IPS DF 4.7 (cell line): ENCODE measurements at regions not wholly inside any gene's neighbourhood (a gene's known extent, or its start where the extent isn't known, plus 50 kb on each side); places are given as distances from the start of the nearest gene placed in this dataset.
"Not testable (repeated sequence)": the region's sequence is repeated elsewhere in the genome, so short reads cannot be mapped to it uniquely, and the experiment has no call there.

Source experiments
- DNase-seq: peaks from one replicate; pipeline ENCODE4 v3.0.0-alpha.2; 2013; ENCODE audit warnings: low spot score; ENCODE audit errors: extremely low read depth

GRCh38 chr17:26936645-26937044 lies 357.3 kb upstream of the WSB1 start:
- DNase-seq = not testable (repeated sequence)

DNA sequence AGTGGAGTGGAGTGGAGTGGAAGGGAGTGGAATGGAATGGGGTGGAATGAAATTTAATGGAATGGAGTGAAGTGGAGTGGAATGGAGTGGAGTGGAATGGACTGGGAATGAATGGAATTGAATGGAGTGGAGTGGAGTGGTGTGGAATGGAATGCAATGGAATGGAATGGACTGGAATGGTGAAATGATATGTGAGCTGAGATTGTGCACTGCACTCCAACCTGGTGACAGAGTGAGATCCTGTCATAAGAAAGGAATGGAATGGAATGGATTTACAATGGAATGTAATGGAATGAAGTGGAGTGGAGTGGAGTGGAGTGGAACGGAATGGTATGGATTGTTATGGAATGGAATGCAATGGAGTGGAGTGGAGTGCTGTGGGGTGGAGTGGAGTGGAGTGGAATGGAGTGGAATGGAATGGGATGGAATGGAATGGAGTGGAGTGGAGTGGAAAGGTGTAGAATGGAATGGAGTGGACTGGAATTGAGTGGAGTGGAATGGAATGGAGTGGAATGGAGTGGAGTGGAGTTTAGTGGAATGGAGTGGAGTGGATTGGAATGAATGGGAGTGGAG lies 356.1 kb upstream of the WSB1 start:
- not testable (repeated sequence) for DNase-seq

DNA sequence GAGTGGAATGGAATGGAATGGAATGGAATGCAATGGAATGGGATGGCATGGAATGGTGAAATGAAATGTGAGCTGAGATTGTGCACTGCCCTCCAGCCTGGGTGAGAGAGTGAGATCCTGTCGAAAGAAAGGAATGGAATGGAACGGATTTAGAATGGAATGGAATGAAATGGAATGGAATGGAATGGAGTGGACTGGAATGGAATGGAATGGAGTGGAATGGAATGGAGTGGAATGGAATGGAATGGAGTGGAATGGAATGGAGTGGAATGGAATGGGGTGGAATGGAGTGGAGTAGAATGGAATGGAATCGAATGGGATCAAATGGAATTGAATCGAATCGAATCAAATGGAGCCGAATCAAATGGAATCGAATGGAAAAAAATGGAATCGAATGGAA lies 354.2 kb upstream of the WSB1 start:
- not testable (repeated sequence) for DNase-seq

DNA sequence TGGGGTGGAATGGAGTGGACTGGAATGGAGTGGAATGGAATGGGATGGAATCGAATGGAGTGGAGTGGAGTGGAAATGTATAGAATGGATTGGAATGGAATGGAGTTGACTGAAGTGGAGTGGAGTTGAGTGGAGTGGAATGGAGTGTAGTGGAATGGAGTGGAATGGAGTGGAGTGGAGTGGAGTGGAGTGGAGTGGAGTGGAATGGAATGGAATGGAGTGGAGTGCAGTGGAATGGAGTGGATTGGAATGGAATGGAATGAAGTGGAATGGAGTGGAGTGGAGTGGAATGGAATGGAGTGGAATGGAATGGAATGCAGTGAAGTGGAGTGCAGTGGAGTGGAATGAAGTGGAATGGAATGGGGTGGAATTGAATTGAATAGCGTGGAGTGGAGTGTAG lies 353.3 kb upstream of the WSB1 start:
- not testable (repeated sequence) for DNase-seq

GRCh38 chr17:26962255-26963162 lies 331.4 kb upstream of the WSB1 start:
- no peak for DNase-seq

- DNase-seq = no peak
These were observed 330.8 kb upstream of the WSB1 start for GRCh38 chr17:26963163-26963503.

GRCh38 chr17:26965898-26966624 lies 327.9 kb upstream of the WSB1 start:
- DNase-seq = not testable (repeated sequence)

DNA sequence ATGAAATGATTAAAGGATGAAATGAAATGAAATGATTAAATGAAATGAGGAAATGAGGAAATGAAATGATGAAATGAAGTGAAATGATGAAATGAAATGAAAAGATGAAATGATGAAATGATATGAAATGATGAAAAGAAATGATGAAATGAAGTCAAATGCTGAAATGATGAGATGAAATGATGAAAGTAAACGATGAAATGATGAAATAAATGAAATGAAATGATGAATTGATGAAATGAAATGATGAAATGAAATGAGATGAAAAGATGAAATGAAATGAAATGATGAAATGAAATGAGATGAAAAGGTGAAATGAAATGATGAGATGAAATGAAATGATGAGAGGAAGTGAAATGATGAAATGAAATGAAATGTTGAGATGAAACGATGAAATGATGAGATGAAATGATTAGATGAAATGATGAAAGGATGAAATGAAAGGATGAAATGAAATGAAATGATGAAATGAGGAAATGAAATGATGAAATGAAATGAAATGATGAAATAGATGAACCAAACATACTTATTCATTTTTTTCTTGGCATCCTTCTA lies 327.2 kb upstream of the WSB1 start:
- not testable (repeated sequence) for DNase-seq

DNA sequence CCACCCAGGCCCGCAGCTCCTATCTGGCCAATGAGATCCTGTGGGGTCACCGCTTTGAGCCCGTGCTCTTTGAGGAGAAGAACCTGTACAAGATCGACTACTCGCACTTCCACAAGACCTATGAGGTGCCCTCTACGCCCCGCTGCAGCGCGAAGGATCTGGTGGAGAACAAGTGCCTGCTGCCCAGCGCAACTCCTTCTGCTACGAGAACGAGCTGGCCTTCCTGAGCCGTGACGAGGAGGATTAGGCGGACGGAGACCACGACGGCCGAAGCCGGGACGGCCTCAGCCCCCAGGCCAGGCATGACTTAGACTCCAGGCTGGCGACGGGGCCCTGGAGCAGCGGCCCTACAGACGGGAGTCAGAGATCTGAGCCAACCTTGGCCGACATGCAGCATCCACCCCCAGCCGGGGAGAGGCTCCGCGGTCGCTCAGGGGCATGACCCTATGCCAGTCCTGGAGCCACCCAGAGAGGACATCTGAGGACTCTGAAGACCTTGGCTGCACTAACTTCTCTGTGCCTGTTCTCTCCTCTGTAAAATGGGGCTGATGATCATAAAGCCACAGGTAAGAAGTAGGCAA lies 312.0 kb upstream of the WSB1 start:
- DNase-seq = not testable (repeated sequence)

GRCh38 chr17:26982563-26982962 lies 311.4 kb upstream of the WSB1 start:
- not testable (repeated sequence) for DNase-seq

- not testable (repeated sequence) for DNase-seq
These were observed 306.1 kb upstream of the WSB1 start for GRCh38 chr17:26987851-26988250.

- DNase-seq = not testable (repeated sequence)
These were observed 299.3 kb upstream of the WSB1 start for GRCh38 chr17:26994648-26995047.

DNA sequence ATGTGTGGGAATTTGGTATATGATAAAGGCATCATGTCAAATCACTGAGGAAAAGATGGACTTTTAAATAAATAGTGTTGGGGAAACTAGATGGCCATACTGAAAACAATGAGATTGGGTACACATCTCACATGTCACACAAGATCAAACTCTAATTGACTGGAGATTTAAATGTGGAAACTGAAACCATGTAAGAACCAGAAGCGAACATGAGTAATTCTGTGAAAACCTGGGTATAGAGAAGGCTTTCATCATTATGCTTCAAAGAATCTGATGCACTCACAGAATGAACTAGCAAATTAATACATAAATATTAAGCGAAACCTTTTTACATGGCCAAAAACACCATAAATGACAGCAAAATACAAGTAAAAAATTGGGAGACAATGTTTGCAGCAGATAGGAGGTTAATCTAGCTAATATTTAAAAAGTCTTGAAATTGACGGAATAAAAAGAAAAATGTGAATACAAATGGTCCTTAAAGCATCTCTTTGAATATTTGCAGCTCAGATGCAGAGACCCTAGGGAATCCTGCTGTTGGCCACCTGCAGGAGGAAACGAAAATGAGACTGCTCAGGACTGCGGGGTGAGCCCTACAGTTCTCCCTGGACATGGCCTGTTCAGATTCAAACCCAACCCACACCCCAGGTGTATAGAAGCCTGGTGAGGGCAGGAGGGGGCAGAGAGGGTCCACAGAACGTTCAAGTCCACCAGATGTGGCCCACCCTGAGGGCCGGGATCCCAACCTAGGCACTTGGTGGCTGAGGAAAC lies 297.6 kb upstream of the WSB1 start:
- not testable (repeated sequence) for DNase-seq

DNA sequence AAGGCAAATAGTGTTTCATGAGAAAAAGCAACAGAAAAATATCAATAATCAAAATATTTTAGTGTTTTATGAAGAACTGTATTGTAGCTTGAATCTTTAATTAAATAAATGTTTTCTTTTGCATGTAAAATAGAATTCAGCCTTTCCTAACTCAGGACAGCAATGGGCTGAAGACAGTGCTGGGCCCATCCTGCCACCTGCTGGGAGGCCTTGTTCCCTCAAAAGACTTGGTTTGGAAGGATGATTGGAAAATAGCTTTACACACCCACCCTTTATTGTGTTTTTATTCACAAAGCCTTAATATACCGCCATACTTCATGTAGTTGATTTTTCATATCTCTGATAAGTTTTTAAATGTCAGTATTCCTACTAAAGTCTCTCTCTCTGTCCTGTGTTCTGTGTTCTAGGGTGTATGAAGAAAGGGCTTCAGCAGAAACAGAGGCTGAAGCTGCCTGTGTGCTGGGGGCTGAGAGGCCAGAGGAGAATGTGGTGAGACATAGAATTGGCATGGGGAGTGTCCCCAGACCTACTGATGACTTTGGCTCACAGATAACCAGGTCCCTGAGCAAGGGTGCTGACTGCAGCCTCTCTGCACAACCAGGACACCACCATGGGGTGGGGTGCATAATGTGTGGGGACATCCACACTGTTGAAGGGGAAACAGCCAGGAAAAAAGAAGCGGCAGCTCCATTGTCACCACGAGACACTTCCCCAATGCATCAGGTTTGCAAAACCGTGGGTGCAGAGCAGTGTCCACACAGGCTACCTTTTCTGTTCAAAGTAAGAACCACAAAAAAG lies 286.0 kb upstream of the WSB1 start:
- not testable (repeated sequence) for DNase-seq

- DNase-seq = no peak
These were observed 284.8 kb upstream of the WSB1 start for GRCh38 chr17:27009087-27009486.

DNA sequence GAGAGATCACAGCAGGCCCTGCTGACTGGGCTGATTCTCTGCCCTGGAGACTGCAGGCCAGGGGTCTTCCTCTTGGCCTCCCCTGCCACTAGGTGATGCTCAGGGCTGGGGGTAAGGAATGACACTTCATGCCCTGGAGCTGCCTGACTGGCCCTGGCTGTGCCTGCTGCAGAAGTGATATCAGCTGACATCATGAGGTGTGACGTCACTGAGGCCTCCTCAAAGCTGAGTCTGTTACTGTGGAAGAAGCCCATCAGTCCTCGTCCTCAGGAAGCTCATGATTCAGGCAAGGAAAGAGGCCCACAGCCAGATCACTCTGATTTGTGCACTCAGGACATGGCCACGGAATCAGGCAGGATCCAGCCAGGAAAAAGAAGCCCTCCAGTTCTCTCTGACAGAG lies 283.8 kb upstream of the WSB1 start:
- DNase-seq = not testable (repeated sequence)

DNA sequence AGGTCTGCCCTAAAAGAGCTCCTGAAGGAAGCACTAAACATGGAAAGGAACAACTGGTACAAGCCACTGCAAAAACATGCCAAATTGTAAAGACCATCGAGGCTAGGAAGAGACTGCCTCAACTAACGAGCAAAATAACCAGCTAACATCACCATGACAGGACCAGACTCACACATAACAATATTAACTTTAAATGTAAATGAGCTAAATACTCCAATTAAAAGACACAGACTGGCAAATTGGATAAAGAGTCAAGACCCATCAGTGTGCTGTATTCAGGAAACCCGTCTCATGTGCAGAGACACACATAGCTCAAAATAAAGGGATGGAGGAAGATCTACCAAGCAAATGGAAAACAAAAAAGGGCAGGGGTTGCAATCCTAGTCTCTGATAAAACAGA lies 263.4 kb upstream of the WSB1 start:
- not testable (repeated sequence) for DNase-seq

GRCh38 chr17:27038676-27039075 lies 255.2 kb upstream of the WSB1 start:
- DNase-seq = peak; percentile 9

- DNase-seq = not testable (repeated sequence)
These were observed 248.9 kb upstream of the WSB1 start for GRCh38 chr17:27045039-27045438.
